Frontal cortex (tissue), 3 donors: ENCODE measurements at regions not wholly inside any gene's neighbourhood (a gene's known extent, or its start where the extent isn't known, plus 50 kb on each side); places are given as distances from the start of the nearest gene placed in this dataset.
"Not testable (repeated sequence)": the region's sequence is repeated elsewhere in the genome, so short reads cannot be mapped to it uniquely, and the experiment has no call there.

Experiments
- DNase-seq, 2 donors: peaks; one replicate each; pipeline ENCODE4 v3.0.0; 2012; ENCODE audit warnings: low spot score in 2 of 2
- FAIRE-seq: peaks from 2 replicates; lab custom pipeline; 2012; peaks lifted over from hg19 to GRCh38; lab: Jason Lieb, UNC
- donor health status: control.
- donor health status: control.
- donor health status: control.

DNA sequence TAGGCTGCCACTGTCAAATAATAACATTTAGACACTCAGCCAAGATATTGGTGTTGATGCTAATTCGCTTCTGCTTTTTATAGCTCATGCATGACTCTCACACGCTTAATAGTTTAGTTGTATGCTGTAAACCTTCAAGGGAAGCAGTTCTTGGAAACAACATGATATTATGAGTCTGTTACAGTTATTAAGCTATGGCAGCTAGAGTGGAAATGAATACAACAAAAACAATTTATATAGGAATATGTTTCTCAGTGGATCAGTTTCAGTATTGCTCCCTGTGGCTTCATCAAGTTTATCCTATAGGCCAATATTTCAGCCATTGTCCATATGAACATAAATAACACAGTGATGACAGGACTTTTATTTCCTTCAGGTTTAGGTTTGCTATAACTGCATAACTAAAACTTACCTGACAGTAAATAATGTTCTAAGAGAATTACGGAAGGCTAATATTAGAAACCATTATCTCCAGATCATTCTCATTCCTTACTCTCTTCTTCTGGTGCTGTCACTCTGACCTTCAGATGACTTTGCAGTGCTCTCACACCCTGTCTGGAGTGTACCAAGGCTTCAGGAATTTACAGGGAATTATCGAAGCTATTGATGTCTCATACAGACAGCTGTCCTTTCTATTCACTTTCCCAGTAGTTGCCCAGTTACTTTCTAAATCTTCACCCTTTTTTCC lies 555.0 kb downstream of the ANKRD50 start:
- no peak for FAIRE-seq
- DNase-seq = no peak

- FAIRE-seq (no peak), DNase-seq (no peak)
These were observed 549.1 kb downstream of the ANKRD50 start for GRCh38 chr4:124163401-124163800.

DNA sequence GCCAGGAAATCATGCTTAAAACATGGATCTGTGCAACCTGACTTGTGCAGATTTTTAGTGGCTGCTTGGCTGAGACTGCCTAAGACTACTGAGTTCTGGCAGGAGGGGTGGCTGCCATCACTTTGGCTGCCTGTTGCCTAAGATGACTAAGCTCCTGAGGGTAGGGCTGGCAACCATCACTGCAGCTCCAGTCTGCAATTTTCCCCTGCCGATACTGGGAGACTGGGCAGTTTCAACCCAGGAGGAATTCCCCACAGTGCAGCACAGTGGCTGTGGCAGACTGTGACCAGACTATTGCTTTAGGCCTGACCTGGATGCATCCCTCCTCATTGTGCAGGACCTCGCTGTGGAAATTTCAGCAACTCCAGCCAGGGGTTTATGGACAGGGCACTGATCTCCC lies 544.9 kb downstream of the ANKRD50 start:
- no peak for DNase-seq
- FAIRE-seq = no peak

- not testable (repeated sequence) for DNase-seq, FAIRE-seq
These were observed 543.0 kb downstream of the ANKRD50 start for GRCh38 chr4:124169524-124169923.

DNA sequence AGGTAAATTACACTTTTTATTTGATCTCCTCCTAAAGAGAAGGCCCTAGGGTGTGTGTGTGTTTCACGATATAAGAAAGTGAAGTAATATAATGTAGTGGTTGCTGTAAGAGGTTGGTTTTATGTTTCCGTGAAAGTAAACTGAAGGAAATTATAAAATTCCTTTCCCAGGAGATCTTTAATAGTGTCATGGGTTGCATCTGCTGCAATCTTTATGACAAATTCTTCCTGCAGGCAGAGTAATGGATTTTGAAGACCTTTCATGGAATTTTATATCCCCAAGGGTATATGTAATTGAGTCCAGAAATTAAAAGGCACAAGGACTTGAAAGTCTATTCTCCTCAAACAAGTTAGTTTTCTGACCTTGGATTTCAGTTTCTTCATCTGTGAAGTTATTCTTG lies 538.6 kb downstream of the ANKRD50 start:
- FAIRE-seq (no peak), DNase-seq (no peak)

GRCh38 chr4:124177647-124178425 lies 534.7 kb downstream of the ANKRD50 start:
- FAIRE-seq = no peak
- DNase-seq = no peak

- no peak for DNase-seq
- no peak for FAIRE-seq
These were observed 534.0 kb downstream of the ANKRD50 start for GRCh38 chr4:124178449-124179021.

GRCh38 chr4:124179506-124180186 lies 532.9 kb downstream of the ANKRD50 start:
- FAIRE-seq = no peak
- no peak for DNase-seq

- FAIRE-seq (no peak), DNase-seq (no peak)
These were observed 531.5 kb downstream of the ANKRD50 start for GRCh38 chr4:124181039-124181438.

DNA sequence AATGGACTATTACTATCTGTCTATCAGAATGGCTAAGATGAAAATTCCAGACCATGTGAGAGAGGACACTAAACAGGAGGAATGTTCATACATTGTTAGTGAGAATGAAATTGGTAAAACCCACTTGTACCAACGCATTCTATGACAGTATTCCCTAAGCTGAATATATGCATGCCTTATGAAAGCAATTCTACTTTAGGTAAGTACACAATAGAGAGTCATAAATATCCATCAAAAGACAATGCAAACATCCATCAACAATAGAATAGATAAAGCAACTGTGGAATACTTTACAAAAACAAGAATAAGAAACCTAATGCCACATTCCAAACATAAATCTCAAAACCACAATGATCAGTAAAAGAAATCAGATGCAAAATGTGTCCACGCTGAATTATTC lies 529.3 kb downstream of the ANKRD50 start:
- no peak for DNase-seq

GRCh38 chr4:124183926-124184325 lies 528.6 kb downstream of the ANKRD50 start:
- FAIRE-seq (no peak), DNase-seq (no peak)

More for the DNA sequence above, 529.3 kb downstream of the ANKRD50 start:
- no peak for FAIRE-seq

DNA sequence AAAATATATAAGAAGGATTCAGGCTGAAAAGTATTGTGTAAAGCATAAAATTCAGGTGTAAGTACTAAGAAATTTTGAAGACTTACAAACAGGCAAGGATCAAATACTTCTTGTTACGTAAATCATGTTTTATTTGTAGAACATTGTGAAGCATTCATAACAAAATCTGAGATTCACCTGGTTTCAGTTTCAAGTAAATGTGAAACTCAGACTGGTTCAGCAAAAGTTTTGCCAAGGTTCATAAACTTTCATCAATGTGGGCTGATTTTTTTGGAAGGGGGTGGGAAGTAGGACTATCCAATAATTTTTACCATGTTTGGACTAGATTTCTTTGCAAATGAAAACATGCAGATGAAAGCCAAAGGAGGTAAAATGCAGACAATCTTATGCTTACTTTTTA lies 527.7 kb downstream of the ANKRD50 start:
- no peak for DNase-seq
- FAIRE-seq = no peak

DNA sequence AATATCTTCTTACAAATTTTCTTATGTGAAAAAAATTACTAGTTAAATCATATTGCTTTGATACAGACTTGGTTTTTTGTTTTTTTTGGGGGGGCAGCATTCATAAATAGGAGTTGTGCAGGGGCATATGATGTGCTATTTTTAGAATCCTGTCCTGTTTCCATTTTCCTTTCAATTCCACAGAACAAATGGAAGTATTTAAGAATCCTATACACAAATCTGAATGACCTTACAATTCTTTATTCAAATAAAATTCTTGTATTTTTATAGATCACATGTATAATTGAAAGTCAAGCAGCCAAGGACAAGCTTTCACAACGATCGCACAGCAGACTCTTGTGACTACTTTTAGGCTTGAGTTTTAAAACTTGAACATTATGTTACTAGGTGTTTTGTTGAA lies 523.9 kb downstream of the ANKRD50 start:
- no peak for FAIRE-seq

DNA sequence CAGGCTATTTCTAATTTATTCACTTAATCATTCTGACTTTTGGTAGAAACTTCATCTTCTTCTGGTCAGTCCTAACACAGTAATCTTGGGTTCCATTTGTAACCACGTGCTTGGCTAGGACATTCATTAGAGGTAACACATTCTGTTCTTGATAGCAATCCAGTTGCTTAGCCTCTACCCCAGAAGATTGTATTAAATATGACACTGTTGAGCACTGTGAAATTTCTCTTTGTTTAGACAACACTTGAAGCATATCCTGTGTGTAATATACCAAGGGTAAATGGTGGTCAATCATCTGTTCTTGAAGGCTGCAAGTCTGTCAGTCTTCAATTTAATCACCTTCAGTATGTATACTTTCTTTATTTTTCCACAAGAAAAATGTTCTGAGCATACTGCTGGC lies 523.0 kb downstream of the ANKRD50 start:
- DNase-seq (no peak), FAIRE-seq (no peak)

More for the DNA sequence above, 523.9 kb downstream of the ANKRD50 start:
- no peak for DNase-seq

DNA sequence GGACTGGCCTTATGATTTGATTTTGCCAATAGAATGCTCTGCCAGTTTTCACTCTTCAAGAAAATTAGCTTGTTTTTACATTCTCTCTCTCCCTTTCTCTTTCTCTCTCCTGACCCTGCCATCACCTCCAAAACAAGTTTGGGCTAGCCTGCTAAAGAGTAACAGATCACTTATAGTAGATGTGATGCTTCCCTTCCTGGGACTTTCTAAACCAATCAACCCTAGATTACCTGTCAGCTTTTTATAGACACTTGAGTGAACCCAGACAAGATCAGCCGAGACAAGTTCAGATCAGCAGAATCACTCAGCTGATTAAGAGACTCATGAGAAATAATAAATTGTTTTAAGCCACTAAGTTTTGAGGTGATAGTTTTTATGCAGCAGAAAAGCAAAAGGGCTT lies 521.2 kb downstream of the ANKRD50 start:
- DNase-seq = no peak
- FAIRE-seq = no peak

DNA sequence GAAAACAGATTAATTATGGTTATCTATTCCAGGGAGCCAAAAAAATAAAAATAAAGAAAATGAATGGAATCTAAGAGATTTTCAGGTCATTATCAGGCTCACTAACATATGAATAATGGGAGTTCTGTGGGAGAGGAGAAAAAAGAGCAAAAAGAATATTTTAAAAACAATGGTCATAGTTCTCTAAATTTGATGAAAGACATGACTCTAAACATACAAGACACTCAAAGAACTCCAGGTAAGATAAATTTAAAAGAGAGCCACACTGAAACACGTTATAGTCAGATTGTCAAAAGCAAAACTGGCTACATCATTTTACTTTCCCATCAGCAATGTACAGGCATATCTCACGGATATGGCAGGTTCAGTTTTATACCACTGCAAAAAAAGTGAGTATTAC lies 520.0 kb downstream of the ANKRD50 start:
- FAIRE-seq = no peak

DNA sequence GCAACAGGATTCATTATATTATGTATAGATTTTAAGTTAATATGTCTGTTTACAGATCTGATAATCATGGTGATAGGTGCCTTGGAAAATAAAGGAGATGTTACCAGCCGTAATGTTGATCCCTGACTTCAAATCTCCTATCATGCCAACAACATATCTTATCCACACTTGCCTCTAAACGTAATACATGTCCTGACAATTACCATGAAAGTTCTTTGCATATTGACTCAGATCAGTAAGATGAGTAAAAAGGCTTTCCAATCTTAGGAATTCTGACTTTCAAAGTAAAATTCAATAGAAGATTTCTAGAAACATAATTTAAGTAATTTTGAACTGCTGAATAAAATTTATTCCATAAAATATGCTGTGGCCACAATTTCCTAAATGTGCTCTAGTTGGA lies 513.3 kb downstream of the ANKRD50 start:
- DNase-seq = no peak
- FAIRE-seq = no peak

More for the DNA sequence above, 520.0 kb downstream of the ANKRD50 start:
- no peak for DNase-seq

GRCh38 chr4:124199755-124200154 lies 512.8 kb downstream of the ANKRD50 start:
- DNase-seq = no peak
- no peak for FAIRE-seq

DNA sequence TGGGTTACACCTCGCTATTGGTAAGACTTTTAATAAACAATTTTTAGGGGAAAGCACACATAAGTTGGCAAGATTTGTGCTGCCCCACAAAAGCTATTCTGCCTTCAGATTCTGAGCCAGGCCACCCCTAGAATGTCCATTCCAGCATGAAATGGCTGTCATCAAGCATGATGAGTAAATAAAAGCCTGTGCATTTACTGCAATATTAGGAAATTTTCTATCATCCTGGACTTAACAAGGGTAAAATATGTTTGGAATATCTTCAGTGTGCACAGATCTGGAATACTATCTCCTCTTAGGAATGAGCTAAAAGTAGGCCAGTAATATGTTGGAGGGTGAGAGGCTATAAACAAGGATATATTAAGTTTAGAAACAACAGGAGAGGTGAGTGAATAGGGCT lies 510.9 kb downstream of the ANKRD50 start:
- DNase-seq (no peak), FAIRE-seq (no peak)

- FAIRE-seq (no peak), DNase-seq (no peak)
These were observed 510.4 kb downstream of the ANKRD50 start for GRCh38 chr4:124202099-124202498.
